HEK293T (cell line): ENCODE measurements at regions not wholly inside any gene's neighbourhood (a gene's known extent, or its start where the extent isn't known, plus 50 kb on each side); places are given as distances from the start of the nearest gene placed in this dataset.

Source experiments
- ARNT ChIP-seq: fragments of 450-650 bp; IDR thresholded peaks from 2 replicates; pipeline ENCODE4 v1.6.1; 2017; ENCODE audit warnings: mild to moderate bottlenecking
- BHLHE40 ChIP-seq: fragments of 450-650 bp; IDR thresholded peaks from 2 replicates; pipeline ENCODE4 v1.6.1; 2016; ENCODE audit warnings: mild to moderate bottlenecking, moderate library complexity, borderline replicate concordance
- CTBP1 ChIP-seq: fragments of 450-650 bp; IDR thresholded peaks from 2 replicates; pipeline ENCODE4 v1.6.1; 2016; ENCODE audit warnings: borderline replicate concordance
- ELF4 ChIP-seq: fragments of 450-650 bp; IDR thresholded peaks from 2 replicates; pipeline ENCODE4 v1.6.1; 2017; ENCODE audit warnings: antibody characterized with exemption
- FOXA1 ChIP-seq: fragments of 450-650 bp; IDR thresholded peaks from 2 replicates; pipeline ENCODE4 v1.6.1; 2016; ENCODE audit warnings: mild to moderate bottlenecking
- FOXK2 ChIP-seq: fragments of 450-650 bp; IDR thresholded peaks from 2 replicates; pipeline ENCODE4 v1.6.1; 2016; ENCODE audit warnings: mild to moderate bottlenecking
- SP1 ChIP-seq: fragments of 450-650 bp; IDR thresholded peaks from 2 replicates; pipeline ENCODE4 v1.6.1; 2017
- TARDBP ChIP-seq: fragments of 450-650 bp; IDR thresholded peaks from 2 replicates; pipeline ENCODE4 v1.6.1; 2016
- TF ChIP-seq, protein P1 (sequence below): fragments of 450-650 bp; IDR thresholded peaks from 2 replicates; pipeline ENCODE4 v1.6.1; 2016

DNA sequence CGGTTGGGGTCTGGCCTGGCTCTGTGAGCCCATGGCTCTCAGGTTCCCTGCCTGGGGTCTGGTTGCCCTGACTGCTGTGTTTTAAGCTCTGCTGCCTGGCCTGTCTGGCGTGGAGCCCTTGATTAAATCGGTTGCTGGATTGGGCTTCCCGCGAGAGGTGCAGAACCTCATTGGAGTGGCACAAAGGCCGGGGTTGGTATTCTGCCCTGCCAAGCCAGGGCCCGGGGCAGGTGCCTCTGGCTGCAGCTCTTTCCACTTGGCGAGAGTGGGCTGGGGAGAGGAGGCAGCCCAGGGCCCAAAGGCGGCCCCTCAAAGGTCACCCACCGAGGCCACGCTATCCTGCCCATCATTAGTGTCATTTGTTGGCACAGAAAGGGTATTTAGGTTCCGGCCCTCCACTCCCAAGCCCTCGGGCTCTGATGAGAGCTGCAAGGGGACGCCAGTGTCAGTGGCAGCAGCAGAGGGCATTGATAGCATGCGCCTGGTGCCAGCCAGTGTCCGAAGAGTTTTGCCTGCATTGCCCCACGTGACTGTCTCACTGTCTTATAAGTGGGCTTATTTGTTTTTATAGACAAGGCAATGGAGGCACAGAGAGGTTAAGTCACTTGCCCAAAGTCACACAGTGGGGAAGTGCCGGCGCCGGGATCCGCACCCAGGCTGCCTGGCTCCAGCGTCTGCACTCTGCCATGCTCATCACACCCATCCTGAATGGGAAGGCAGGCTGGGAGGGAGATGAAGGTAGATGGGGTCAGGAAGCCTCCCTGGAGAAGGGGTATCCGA is 68.0 kb upstream of the CIBAR2 start:
- TF ChIP-seq BHLHE40 (no peak), ELF4 (no peak), ARNT (no peak), FOXK2 (no peak), TARDBP (no peak), SP1 (no peak), FOXA1 (no peak), CTBP1 (no peak)
- TF ChIP-seq, protein P1, sequence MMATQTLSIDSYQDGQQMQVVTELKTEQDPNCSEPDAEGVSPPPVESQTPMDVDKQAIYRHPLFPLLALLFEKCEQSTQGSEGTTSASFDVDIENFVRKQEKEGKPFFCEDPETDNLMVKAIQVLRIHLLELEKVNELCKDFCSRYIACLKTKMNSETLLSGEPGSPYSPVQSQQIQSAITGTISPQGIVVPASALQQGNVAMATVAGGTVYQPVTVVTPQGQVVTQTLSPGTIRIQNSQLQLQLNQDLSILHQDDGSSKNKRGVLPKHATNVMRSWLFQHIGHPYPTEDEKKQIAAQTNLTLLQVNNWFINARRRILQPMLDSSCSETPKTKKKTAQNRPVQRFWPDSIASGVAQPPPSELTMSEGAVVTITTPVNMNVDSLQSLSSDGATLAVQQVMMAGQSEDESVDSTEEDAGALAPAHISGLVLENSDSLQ: no peak
